K562 (cell line): ENCODE measurements at regions not wholly inside any gene's neighbourhood (a gene's known extent, or its start where the extent isn't known, plus 50 kb on each side); places are given as distances from the start of the nearest gene placed in this dataset.

Experiments used
- BACH1 ChIP-seq: fragments of 200-800 bp; sonication (Bioruptor generic); IDR thresholded peaks from 2 replicates; pipeline ENCODE4 v1.6.1; 2016; ENCODE audit warnings: missing genetic modification characterization, missing compliant biosample characterization
- BRD9 ChIP-seq: fragments of 450-650 bp; IDR thresholded peaks from 2 replicates; pipeline ENCODE4 v1.6.1; 2018; ENCODE audit warnings: low read depth; ENCODE audit not compliant: partially characterized antibody
- CREM ChIP-seq: IDR thresholded peaks from 2 replicates; pipeline ENCODE4 v1.6.1; 2014; ENCODE audit warnings: antibody characterized with exemption, low read depth
- EP300 ChIP-seq: IDR thresholded peaks from 2 replicates; pipeline ENCODE4 v1.6.1; 2012; ENCODE audit warnings: low read length, improper control_type of control experiment
- HNRNPL ChIP-seq: fragments of 200-400 bp; formaldehyde crosslinking; IDR thresholded peaks from 2 replicates; pipeline ENCODE4 v1.6.1; 2017; ENCODE audit warnings: low read depth, mild to moderate bottlenecking, low read length
- JUN ChIP-seq, 2 experiments: sonication (generic) in 1 of 2; formaldehyde crosslinking in 1 of 2; IDR thresholded peaks; 2 replicates each; pipeline versions ENCODE4 v1.6.1 to v1.8.0; 2012 to 2022; ENCODE audit warnings: borderline replicate concordance in 2 of 2, mild to moderate bottlenecking in 2 of 2, improper control_type of control experiment in 1 of 2, low read depth in 1 of 2, low read length in 1 of 2, missing genetic modification reagents in 1 of 2
- PHB2 ChIP-seq: fragments of 450-650 bp; IDR thresholded peaks from 2 replicates; pipeline ENCODE4 v1.6.1; 2017; ENCODE audit warnings: low read depth
- PRPF4 ChIP-seq: fragments of 200-400 bp; formaldehyde crosslinking; IDR thresholded peaks from one replicate; pipeline ENCODE4 v1.6.1; 2017; ENCODE audit warnings: low read length, low read depth, mild to moderate bottlenecking; ENCODE audit not compliant: insufficient read depth, poor library complexity, severe bottlenecking
- RBM17 ChIP-seq: fragments of 200-400 bp; formaldehyde crosslinking; IDR thresholded peaks from 2 replicates; pipeline ENCODE4 v1.6.1; 2017; ENCODE audit warnings: low read depth, mild to moderate bottlenecking, low read length, borderline replicate concordance
- ZNF354B ChIP-seq: fragments of 250-450 bp; sonication (Bioruptor Pico); IDR thresholded peaks from 2 replicates; pipeline ENCODE4 v1.4.0; 2020
- TF ChIP-seq, protein P1 (sequence below), 2 experiments: fragments of 450-650 bp; formaldehyde crosslinking in 1 of 2; IDR thresholded peaks; 2 replicates each; pipeline versions ENCODE4 v1.4.0 to v1.6.1; 2014 to 2020; ENCODE audit warnings: mild to moderate bottlenecking in 2 of 2, borderline replicate concordance in 1 of 2, low read depth in 1 of 2
- TF ChIP-seq, protein P2 (sequence below): fragments of 450-650 bp; IDR thresholded peaks from 2 replicates; pipeline ENCODE4 v1.6.1; 2017; ENCODE audit warnings: antibody characterized with exemption, mild to moderate bottlenecking
- TF ChIP-seq, protein P3 (sequence below): fragments of 450-650 bp; formaldehyde crosslinking; conservative IDR thresholded peaks from 2 replicates; pipeline ENCODE4 v1.4.0; 2022; ENCODE audit warnings: mild to moderate bottlenecking, missing genetic modification characterization

DNA sequence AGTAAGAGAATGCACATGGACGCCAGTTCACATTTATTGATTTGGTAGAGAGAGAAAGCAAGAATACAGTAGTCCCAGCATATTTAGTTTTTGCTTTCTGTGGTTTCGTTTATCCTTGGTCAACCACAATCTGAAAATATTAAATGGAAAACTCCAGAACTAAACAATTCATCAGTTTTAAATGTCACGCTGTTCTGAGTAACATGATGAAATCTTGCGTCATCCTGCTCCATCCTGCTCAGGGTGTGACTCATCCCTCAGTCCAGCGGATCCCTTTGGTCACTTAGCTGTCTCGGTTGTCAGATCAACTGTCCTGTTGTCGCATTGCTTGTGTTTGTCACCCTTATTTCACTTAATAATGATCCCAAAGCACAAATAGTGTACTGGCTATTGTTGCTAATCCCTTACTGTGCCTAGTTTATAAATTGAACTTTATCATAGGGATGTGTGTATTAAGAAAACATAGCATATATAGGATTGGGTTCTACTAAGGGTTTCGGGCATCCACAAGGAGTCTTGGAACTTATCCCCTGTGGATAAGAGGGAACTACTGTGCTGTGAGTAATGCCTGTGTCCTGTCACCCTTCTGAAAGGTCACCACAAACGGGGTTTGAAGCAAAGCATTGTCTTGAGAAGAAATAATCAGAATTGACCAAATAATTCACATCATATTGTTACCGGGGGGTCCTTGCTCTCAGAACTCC lies 73.6 kb downstream of the OTUD1 start (continued):
- TF ChIP-seq BACH1 (peak; percentile 56; the same call in 1 of the 2 replicates), JUN (IDR thresholded peaks at IDR 0.05; ENCODE audit: borderline replicate concordance, low read depth, low read length) (peak; percentile 99), JUN (CRISPR knock-in tag; IDR thresholded peaks at IDR 0.05; ENCODE audit: borderline replicate concordance) (0 out of 2 replicates have a peak, but pooled peaks have one; percentile 57), ZNF354B (CRISPR knock-in tag) (no peak), BRD9 (peak; percentile 72), CREM (peak; percentile 73; the same call in 1 of the 2 replicates), RBM17 (no peak), PHB2 (no peak), PRPF4 (no peak), EP300 (peak; percentile 79), HNRNPL (no peak)
- TF ChIP-seq, protein P1, sequence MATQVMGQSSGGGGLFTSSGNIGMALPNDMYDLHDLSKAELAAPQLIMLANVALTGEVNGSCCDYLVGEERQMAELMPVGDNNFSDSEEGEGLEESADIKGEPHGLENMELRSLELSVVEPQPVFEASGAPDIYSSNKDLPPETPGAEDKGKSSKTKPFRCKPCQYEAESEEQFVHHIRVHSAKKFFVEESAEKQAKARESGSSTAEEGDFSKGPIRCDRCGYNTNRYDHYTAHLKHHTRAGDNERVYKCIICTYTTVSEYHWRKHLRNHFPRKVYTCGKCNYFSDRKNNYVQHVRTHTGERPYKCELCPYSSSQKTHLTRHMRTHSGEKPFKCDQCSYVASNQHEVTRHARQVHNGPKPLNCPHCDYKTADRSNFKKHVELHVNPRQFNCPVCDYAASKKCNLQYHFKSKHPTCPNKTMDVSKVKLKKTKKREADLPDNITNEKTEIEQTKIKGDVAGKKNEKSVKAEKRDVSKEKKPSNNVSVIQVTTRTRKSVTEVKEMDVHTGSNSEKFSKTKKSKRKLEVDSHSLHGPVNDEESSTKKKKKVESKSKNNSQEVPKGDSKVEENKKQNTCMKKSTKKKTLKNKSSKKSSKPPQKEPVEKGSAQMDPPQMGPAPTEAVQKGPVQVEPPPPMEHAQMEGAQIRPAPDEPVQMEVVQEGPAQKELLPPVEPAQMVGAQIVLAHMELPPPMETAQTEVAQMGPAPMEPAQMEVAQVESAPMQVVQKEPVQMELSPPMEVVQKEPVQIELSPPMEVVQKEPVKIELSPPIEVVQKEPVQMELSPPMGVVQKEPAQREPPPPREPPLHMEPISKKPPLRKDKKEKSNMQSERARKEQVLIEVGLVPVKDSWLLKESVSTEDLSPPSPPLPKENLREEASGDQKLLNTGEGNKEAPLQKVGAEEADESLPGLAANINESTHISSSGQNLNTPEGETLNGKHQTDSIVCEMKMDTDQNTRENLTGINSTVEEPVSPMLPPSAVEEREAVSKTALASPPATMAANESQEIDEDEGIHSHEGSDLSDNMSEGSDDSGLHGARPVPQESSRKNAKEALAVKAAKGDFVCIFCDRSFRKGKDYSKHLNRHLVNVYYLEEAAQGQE (IDR thresholded peaks at IDR 0.05; ENCODE audit: borderline replicate concordance), result 0 out of 2 replicates have a peak, but pooled peaks have one; percentile 13
- TF ChIP-seq, protein P1 (CRISPR knock-in tag; IDR thresholded peaks at IDR 0.05; ENCODE audit: low read depth), result no peak
- TF ChIP-seq, protein P2, sequence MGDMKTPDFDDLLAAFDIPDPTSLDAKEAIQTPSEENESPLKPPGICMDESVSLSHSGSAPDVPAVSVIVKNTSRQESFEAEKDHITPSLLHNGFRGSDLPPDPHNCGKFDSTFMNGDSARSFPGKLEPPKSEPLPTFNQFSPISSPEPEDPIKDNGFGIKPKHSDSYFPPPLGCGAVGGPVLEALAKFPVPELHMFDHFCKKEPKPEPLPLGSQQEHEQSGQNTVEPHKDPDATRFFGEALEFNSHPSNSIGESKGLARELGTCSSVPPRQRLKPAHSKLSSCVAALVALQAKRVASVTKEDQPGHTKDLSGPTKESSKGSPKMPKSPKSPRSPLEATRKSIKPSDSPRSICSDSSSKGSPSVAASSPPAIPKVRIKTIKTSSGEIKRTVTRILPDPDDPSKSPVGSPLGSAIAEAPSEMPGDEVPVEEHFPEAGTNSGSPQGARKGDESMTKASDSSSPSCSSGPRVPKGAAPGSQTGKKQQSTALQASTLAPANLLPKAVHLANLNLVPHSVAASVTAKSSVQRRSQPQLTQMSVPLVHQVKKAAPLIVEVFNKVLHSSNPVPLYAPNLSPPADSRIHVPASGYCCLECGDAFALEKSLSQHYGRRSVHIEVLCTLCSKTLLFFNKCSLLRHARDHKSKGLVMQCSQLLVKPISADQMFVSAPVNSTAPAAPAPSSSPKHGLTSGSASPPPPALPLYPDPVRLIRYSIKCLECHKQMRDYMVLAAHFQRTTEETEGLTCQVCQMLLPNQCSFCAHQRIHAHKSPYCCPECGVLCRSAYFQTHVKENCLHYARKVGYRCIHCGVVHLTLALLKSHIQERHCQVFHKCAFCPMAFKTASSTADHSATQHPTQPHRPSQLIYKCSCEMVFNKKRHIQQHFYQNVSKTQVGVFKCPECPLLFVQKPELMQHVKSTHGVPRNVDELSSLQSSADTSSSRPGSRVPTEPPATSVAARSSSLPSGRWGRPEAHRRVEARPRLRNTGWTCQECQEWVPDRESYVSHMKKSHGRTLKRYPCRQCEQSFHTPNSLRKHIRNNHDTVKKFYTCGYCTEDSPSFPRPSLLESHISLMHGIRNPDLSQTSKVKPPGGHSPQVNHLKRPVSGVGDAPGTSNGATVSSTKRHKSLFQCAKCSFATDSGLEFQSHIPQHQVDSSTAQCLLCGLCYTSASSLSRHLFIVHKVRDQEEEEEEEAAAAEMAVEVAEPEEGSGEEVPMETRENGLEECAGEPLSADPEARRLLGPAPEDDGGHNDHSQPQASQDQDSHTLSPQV, result 0 out of 2 replicates have a peak, but pooled peaks have one; percentile 43
- TF ChIP-seq, protein P3, sequence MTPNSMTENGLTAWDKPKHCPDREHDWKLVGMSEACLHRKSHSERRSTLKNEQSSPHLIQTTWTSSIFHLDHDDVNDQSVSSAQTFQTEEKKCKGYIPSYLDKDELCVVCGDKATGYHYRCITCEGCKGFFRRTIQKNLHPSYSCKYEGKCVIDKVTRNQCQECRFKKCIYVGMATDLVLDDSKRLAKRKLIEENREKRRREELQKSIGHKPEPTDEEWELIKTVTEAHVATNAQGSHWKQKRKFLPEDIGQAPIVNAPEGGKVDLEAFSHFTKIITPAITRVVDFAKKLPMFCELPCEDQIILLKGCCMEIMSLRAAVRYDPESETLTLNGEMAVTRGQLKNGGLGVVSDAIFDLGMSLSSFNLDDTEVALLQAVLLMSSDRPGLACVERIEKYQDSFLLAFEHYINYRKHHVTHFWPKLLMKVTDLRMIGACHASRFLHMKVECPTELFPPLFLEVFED, result 0 out of 2 replicates have a peak, but pooled peaks have one; percentile 48
